ENCODE measurements at regions not wholly inside any gene's neighbourhood (a gene's known extent, or its start where the extent isn't known, plus 50 kb on each side); places are given as distances from the start of the nearest gene placed in this dataset.

DNA sequence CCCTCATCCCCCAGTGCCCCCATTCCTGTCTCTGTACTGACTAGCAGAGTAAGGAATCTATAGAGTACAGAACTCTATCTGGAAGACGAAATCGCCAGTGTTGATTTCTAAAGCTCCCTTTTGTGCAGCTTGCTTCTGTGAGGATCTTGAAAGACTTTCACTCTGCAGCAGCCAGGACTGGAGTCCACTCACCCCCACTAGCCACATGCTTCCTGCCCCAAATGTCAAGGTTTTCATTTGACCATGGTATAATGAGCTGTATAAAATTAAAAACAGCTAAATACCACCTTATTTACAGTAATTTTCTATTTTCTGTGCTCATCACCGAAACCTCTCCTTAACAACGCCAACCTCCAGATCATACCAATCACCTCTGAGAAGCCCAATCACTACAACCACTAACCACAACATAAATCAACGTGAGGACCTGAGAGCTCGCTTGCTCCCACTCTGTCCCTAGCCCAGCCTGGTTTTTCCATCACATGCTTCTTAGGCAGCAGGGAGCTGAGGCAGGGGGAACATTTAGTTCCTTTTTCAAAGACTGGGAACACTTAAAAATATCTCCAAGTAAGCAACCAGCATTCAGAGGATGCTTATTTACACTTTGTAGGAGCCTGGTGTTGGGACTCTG, 56.1 kb upstream of the IRF2BP2 start (continued):
- TF ChIP-seq, protein P1, sequence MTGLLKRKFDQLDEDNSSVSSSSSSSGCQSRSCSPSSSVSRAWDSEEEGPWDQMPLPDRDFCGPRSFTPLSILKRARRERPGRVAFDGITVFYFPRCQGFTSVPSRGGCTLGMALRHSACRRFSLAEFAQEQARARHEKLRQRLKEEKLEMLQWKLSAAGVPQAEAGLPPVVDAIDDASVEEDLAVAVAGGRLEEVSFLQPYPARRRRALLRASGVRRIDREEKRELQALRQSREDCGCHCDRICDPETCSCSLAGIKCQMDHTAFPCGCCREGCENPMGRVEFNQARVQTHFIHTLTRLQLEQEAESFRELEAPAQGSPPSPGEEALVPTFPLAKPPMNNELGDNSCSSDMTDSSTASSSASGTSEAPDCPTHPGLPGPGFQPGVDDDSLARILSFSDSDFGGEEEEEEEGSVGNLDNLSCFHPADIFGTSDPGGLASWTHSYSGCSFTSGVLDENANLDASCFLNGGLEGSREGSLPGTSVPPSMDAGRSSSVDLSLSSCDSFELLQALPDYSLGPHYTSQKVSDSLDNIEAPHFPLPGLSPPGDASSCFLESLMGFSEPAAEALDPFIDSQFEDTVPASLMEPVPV (CRISPR knock-in tag; IDR thresholded peaks at IDR 0.05), result no peak
- TF ChIP-seq ZNF101 (CRISPR knock-in tag; IDR thresholded peaks at IDR 0.05; ENCODE audit: borderline replicate concordance, low read depth) (no peak), TOPORS (CRISPR knock-in tag; IDR thresholded peaks at IDR 0.05) (no peak), MIER2 (CRISPR knock-in tag; IDR thresholded peaks at IDR 0.05) (no peak)
- TF ChIP-seq, protein P2, sequence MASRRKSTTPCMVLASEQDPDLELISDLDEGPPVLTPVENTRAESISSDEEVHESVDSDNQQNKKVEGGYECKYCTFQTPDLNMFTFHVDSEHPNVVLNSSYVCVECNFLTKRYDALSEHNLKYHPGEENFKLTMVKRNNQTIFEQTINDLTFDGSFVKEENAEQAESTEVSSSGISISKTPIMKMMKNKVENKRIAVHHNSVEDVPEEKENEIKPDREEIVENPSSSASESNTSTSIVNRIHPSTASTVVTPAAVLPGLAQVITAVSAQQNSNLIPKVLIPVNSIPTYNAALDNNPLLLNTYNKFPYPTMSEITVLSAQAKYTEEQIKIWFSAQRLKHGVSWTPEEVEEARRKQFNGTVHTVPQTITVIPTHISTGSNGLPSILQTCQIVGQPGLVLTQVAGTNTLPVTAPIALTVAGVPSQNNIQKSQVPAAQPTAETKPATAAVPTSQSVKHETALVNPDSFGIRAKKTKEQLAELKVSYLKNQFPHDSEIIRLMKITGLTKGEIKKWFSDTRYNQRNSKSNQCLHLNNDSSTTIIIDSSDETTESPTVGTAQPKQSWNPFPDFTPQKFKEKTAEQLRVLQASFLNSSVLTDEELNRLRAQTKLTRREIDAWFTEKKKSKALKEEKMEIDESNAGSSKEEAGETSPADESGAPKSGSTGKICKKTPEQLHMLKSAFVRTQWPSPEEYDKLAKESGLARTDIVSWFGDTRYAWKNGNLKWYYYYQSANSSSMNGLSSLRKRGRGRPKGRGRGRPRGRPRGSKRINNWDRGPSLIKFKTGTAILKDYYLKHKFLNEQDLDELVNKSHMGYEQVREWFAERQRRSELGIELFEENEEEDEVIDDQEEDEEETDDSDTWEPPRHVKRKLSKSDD (CRISPR knock-in tag; IDR thresholded peaks at IDR 0.05; ENCODE audit: low read depth), result no peak
- TF ChIP-seq, protein P3, sequence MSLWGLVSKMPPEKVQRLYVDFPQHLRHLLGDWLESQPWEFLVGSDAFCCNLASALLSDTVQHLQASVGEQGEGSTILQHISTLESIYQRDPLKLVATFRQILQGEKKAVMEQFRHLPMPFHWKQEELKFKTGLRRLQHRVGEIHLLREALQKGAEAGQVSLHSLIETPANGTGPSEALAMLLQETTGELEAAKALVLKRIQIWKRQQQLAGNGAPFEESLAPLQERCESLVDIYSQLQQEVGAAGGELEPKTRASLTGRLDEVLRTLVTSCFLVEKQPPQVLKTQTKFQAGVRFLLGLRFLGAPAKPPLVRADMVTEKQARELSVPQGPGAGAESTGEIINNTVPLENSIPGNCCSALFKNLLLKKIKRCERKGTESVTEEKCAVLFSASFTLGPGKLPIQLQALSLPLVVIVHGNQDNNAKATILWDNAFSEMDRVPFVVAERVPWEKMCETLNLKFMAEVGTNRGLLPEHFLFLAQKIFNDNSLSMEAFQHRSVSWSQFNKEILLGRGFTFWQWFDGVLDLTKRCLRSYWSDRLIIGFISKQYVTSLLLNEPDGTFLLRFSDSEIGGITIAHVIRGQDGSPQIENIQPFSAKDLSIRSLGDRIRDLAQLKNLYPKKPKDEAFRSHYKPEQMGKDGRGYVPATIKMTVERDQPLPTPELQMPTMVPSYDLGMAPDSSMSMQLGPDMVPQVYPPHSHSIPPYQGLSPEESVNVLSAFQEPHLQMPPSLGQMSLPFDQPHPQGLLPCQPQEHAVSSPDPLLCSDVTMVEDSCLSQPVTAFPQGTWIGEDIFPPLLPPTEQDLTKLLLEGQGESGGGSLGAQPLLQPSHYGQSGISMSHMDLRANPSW (CRISPR knock-in tag; IDR thresholded peaks at IDR 0.05; ENCODE audit: borderline replicate concordance), result no peak
